K562 (cell line): ENCODE measurements at regions not wholly inside any gene's neighbourhood (a gene's known extent, or its start where the extent isn't known, plus 50 kb on each side); places are given as distances from the start of the nearest gene placed in this dataset.

ENCODE experiments used
- ATAC-seq: fragments of 200-7000 bp; cut with Tn5 transposase; 3 replicates; pipeline ENCODE4 v1.9.1; 2020; ENCODE audit warnings: moderate library complexity
- BruUV-seq: library from RNA; stranded (reverse); fragments of 400-500 nt; replicated peaks from 2 replicates; lab custom pipeline; 2021; lab: Mats Ljungman, UMichigan
- CTCF ChIA-PET: fragments of 300-600 bp; formaldehyde crosslinking; extraction: SDS; loops from one replicate; lab custom pipeline; 2021; ENCODE audit warnings: low intra/inter-chr PET ratio; lab: Yijun Ruan, JAX
- POLR2A ChIA-PET: fragments of 300-600, 350-650 bp; sonication (Branson Sonifier 250); formaldehyde crosslinking; extraction: SDS; loops from one replicate; lab custom pipeline; 2021; ENCODE audit warnings: antibody characterized with exemption, inconsistent platforms; lab: Yijun Ruan, JAX
- DNase-seq, 4 experiments: peaks; one replicate each; pipeline versions ENCODE4 v3.0.0 to v3.0.0-alpha.2; 2011 to 2018; ENCODE audit warnings: low spot score in 3 of 4, mixed read lengths in 3 of 4; ENCODE audit errors: extremely low read depth in 1 of 4
- FAIRE-seq: peaks from 2 replicates; lab custom pipeline; 2011; peaks lifted over from hg19 to GRCh38; lab: Jason Lieb, UNC
- H2AFZ ChIP-seq: 2 replicates; pipeline ENCODE4 v1.6.0; 2011; ENCODE audit warnings: low read depth, low read length, control low read depth, inconsistent platforms
- H3K27ac ChIP-seq: fragments of 200-600 bp; 3 replicates; pipeline ENCODE4 v1.8.0; 2011; ENCODE audit warnings: low read depth, mild to moderate bottlenecking, control low read depth, inconsistent platforms, low read length, moderate library complexity, mixed read lengths; ENCODE audit errors: extremely low read depth
- H3K27me3 ChIP-seq, 2 experiments: fragments of 300-600 bp in 1 of 2; 2 replicates in 1 of 2; 3 replicates in 1 of 2; pipeline versions ENCODE4 v1.6.0 to v1.8.0; 2011; ENCODE audit warnings: inconsistent platforms in 2 of 2, low read length in 2 of 2, mild to moderate bottlenecking in 1 of 2, mixed read lengths in 1 of 2, moderate library complexity in 1 of 2; ENCODE audit not compliant: control insufficient read depth in 2 of 2, insufficient read depth in 2 of 2
- H3K36me3 ChIP-seq: fragments of 300-600 bp; 3 replicates; pipeline ENCODE4 v1.8.0; 2011; ENCODE audit warnings: mild to moderate bottlenecking, low read length, inconsistent platforms; ENCODE audit not compliant: control insufficient read depth, insufficient read depth
- H3K4me1 ChIP-seq, 2 experiments: fragments of 200-600 bp in 1 of 2; replicated peaks in 1 of 2; 2 replicates in 1 of 2; 3 replicates in 1 of 2; pipeline versions ENCODE4 v1.5.1 to v1.8.0; 2011; ENCODE audit warnings: inconsistent platforms in 2 of 2, low read length in 2 of 2, mild to moderate bottlenecking in 1 of 2, mixed read lengths in 1 of 2, moderate library complexity in 1 of 2; ENCODE audit not compliant: control insufficient read depth in 2 of 2, insufficient read depth in 2 of 2
- H3K4me2 ChIP-seq: 2 replicates; pipeline ENCODE4 v1.6.1; 2011; ENCODE audit warnings: low read length, control low read depth, inconsistent platforms, mixed read lengths; ENCODE audit not compliant: insufficient read depth
- H3K4me3 ChIP-seq: fragments of 200-600 bp; sonication (generic), shearing (Covaris generic); 2 replicates; pipeline ENCODE4 v1.5.1; 2016; ENCODE audit warnings: control low read depth, inconsistent platforms
- H3K79me2 ChIP-seq: fragments of 200-600 bp; 3 replicates; pipeline ENCODE4 v1.8.0; 2011; ENCODE audit warnings: low read length, inconsistent platforms; ENCODE audit not compliant: control insufficient read depth, insufficient read depth
- H3K9ac ChIP-seq, 2 experiments: 2 replicates each; pipeline versions ENCODE4 v1.6.0 to v1.6.1; 2011; ENCODE audit warnings: low read depth in 2 of 2, low read length in 2 of 2, control low read depth in 1 of 2, inconsistent platforms in 1 of 2, mild to moderate bottlenecking in 1 of 2, mixed read lengths in 1 of 2; ENCODE audit not compliant: insufficient read depth in 1 of 2
- H3K9me1 ChIP-seq: one replicate; pipeline ENCODE4 v1.6.0; 2011; ENCODE audit warnings: inconsistent platforms, mild to moderate bottlenecking, low read length, moderate library complexity; ENCODE audit not compliant: control insufficient read depth, insufficient read depth
- H3K9me3 ChIP-seq: replicated peaks from 2 replicates; pipeline ENCODE4 v1.5.1; 2011; ENCODE audit warnings: low read depth, low read length, inconsistent platforms; ENCODE audit not compliant: control insufficient read depth, insufficient read depth
- H4K20me1 ChIP-seq: replicated peaks from 2 replicates; pipeline ENCODE4 v1.6.1; 2011; ENCODE audit warnings: low read length, inconsistent platforms, mixed read lengths; ENCODE audit not compliant: control insufficient read depth, insufficient read depth
- LEF1 ChIP-seq: fragments of 450-650 bp; IDR thresholded peaks from 2 replicates; pipeline ENCODE4 v1.6.1; 2016; ENCODE audit warnings: mild to moderate bottlenecking
- MCM2 ChIP-seq: fragments of 450-650 bp; IDR thresholded peaks from 2 replicates; pipeline ENCODE4 v1.6.1; 2017; ENCODE audit warnings: low read depth, mild to moderate bottlenecking
- RCOR1 ChIP-seq, 2 experiments: IDR thresholded peaks; 2 replicates each; pipeline ENCODE4 v1.6.1; 2012; ENCODE audit warnings: low read depth in 2 of 2, low read length in 2 of 2, borderline replicate concordance in 1 of 2, improper control_type of control experiment in 1 of 2
- SRF ChIP-seq, 2 experiments: fragments of 250-450, 450-650 bp in 1 of 2; sonication (Bioruptor Pico) in 1 of 2; sonication (generic) in 1 of 2; formaldehyde crosslinking; IDR thresholded peaks; 2 replicates each; pipeline versions ENCODE4 v1.5.0 to v1.5.1; 2020 to 2022; ENCODE audit warnings: mild to moderate bottlenecking in 1 of 2, missing genetic modification reagents in 1 of 2
- WGBS: fragments of 100-300 bp; shearing (Covaris generic); methylation state at CpG from one replicate; pipeline ENCODE4 v1.1.6; 2016; ENCODE audit warnings: low coverage, mixed read lengths; ENCODE audit not compliant: insufficient coverage; ENCODE audit errors: missing lambda C conversion rate; 5-methylcytosine and 5-hydroxymethylcytosine counted together
- in situ Hi-C: fragments of 300-500 bp; cut with MboI; formaldehyde crosslinking; loops from 4 replicates; pipeline ENCODE4 v1.15.0; 2018; ENCODE audit warnings: inconsistent platforms, mixed read lengths
- intact Hi-C: fragments of 100-400 bp; cut with micrococcal nuclease; formaldehyde crosslinking; loops from 2 replicates; pipeline ENCODE4 v1.14.2; 2022
- TF ChIP-seq, protein P1 (sequence below): fragments of 250-450 bp; sonication (Bioruptor Pico); IDR thresholded peaks from 2 replicates; pipeline ENCODE4 v1.4.0; 2020
- TF ChIP-seq, protein P2 (sequence below): sonication (generic); formaldehyde crosslinking; IDR thresholded peaks from 2 replicates; pipeline ENCODE4 v1.8.0; 2022; ENCODE audit warnings: missing genetic modification reagents, mild to moderate bottlenecking, borderline replicate concordance
- TF ChIP-seq, protein P3 (sequence below): fragments of 450-650 bp; formaldehyde crosslinking; IDR thresholded peaks from 2 replicates; pipeline ENCODE4 v1.4.0; 2020; ENCODE audit warnings: mild to moderate bottlenecking, moderate library complexity

DNA sequence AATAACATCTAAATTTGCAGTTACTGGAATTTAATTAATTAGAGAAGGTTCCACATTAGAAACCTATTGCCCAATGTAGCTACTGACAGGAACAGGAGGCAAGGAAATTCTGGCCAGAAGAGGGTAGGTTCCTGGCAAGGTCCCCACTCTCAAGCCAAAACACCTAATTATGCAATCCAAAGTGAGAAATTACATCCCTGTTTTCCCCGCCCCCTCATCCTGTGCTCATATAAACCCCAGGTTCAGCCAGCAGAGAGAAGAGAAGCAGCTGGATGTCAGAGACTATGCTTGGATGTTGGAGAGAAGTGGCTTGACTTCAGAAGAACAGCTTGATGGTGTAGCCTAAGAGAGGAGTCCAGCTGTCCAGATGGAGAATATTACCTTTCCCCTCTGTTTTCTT, 951.3 kb upstream of the PRR20A start:
- Histone ChIP-seq H3K79me2 (no peaks in the 10 kb centered on the region), H3K9me3 (no peaks in the 10 kb centered on the region), H3K9me1 (no peaks in the 10 kb centered on the region), H3K27me3 (no peaks in the 10 kb centered on the region), H4K20me1 (no peaks in the 10 kb centered on the region), H2AFZ (no peak overlapping the region), H3K9ac (no peak overlapping the region), H3K4me2 (no peak overlapping the region), H3K4me1 (no peaks in the 10 kb centered on the region), H3K4me3 (no peak overlapping the region), H3K36me3 (no peaks in the 10 kb centered on the region), H3K27ac (no peak overlapping the region)
- TF ChIP-seq MCM2 (no peak), RCOR1 (IDR thresholded peaks at IDR 0.05; ENCODE audit: borderline replicate concordance in 1 of 2, low read depth in 2 of 2, low read length in 2 of 2) (no peak), SRF (CRISPR knock-in tag; IDR thresholded peaks at IDR 0.05) (no peak), LEF1 (no peak)
- TF ChIP-seq, protein P1, sequence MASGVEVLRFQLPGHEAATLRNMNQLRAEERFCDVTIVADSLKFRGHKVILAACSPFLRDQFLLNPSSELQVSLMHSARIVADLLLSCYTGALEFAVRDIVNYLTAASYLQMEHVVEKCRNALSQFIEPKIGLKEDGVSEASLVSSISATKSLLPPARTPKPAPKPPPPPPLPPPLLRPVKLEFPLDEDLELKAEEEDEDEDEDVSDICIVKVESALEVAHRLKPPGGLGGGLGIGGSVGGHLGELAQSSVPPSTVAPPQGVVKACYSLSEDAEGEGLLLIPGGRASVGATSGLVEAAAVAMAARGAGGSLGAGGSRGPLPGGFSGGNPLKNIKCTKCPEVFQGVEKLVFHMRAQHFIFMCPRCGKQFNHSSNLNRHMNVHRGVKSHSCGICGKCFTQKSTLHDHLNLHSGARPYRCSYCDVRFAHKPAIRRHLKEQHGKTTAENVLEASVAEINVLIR: no peak
- TF ChIP-seq, protein P2, sequence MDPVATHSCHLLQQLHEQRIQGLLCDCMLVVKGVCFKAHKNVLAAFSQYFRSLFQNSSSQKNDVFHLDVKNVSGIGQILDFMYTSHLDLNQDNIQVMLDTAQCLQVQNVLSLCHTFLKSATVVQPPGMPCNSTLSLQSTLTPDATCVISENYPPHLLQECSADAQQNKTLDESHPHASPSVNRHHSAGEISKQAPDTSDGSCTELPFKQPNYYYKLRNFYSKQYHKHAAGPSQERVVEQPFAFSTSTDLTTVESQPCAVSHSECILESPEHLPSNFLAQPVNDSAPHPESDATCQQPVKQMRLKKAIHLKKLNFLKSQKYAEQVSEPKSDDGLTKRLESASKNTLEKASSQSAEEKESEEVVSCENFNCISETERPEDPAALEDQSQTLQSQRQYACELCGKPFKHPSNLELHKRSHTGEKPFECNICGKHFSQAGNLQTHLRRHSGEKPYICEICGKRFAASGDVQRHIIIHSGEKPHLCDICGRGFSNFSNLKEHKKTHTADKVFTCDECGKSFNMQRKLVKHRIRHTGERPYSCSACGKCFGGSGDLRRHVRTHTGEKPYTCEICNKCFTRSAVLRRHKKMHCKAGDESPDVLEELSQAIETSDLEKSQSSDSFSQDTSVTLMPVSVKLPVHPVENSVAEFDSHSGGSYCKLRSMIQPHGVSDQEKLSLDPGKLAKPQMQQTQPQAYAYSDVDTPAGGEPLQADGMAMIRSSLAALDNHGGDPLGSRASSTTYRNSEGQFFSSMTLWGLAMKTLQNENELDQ (CRISPR knock-in tag): no peak
- TF ChIP-seq, protein P3, sequence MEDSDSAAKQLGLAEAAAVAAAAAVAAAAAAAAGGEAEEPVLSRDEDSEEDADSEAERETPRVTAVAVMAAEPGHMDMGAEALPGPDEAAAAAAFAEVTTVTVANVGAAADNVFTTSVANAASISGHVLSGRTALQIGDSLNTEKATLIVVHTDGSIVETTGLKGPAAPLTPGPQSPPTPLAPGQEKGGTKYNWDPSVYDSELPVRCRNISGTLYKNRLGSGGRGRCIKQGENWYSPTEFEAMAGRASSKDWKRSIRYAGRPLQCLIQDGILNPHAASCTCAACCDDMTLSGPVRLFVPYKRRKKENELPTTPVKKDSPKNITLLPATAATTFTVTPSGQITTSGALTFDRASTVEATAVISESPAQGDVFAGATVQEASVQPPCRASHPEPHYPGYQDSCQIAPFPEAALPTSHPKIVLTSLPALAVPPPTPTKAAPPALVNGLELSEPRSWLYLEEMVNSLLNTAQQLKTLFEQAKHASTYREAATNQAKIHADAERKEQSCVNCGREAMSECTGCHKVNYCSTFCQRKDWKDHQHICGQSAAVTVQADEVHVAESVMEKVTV (CRISPR knock-in tag): no peak
- ATAC-seq: no peak
- no peak for FAIRE-seq
- no peak for DNase-seq
- in situ Hi-C loops (no loop called here), intact Hi-C loops (no loop called here)
- BruUV-seq: no TSS peak
- ChIA-PET POLR2A (no interaction called here), CTCF (no interaction called here)
- WGBS: no CpG with 5 or more reads among the region's 1 CpG
